ENCODE measurements at regions not wholly inside any gene's neighbourhood (a gene's known extent, or its start where the extent isn't known, plus 50 kb on each side); places are given as distances from the start of the nearest gene placed in this dataset.

DNA sequence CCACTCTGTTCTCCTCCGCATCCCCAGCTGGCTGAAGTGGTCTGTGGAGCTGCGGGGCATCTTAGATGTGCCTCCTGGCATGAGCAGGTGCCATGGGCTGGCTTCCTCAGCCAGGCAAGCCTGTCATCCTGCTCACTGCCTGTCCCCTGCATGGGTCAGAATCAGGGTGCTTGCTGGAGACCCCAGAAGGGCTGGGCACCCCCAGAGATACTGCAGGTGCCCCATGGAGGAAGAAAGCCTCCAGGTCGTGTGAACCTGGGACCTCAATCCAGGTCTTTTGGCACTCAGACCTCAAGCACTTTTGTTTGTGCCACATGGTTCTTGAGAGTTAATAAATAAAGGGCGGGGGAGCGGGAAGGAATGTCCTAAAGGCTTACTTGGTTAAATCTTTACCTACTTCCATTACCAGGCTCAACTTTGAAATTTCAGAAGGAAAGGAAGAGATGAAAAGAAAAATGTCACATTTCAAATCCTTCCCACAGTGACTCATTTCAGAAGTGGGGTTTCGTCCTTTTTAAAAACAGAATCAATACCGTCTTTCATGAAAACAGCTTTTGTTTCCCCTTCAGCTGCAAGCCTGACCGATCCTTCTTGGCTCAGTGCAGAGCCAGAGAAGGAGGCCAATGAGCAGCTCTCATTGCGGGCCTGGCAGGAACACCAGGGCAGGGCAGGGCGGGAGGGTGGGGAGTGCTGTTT lies 69.9 kb downstream of the RHOB start:
- Histone ChIP-seq H3K27me3 (no peaks in the 10 kb centered on the region), H3K4me1 (no peaks in the 10 kb centered on the region), H3K9me3 (no peaks in the 10 kb centered on the region), H3K4me3 (no peak overlapping the region), H3K27ac (no peak overlapping the region), H3K36me3 (no peaks in the 10 kb centered on the region)
- TF ChIP-seq, protein P1, sequence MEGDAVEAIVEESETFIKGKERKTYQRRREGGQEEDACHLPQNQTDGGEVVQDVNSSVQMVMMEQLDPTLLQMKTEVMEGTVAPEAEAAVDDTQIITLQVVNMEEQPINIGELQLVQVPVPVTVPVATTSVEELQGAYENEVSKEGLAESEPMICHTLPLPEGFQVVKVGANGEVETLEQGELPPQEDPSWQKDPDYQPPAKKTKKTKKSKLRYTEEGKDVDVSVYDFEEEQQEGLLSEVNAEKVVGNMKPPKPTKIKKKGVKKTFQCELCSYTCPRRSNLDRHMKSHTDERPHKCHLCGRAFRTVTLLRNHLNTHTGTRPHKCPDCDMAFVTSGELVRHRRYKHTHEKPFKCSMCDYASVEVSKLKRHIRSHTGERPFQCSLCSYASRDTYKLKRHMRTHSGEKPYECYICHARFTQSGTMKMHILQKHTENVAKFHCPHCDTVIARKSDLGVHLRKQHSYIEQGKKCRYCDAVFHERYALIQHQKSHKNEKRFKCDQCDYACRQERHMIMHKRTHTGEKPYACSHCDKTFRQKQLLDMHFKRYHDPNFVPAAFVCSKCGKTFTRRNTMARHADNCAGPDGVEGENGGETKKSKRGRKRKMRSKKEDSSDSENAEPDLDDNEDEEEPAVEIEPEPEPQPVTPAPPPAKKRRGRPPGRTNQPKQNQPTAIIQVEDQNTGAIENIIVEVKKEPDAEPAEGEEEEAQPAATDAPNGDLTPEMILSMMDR (IDR thresholded peaks at IDR 0.05), result no peak
- no peak for TF ChIP-seq POLR2A (IDR thresholded peaks at IDR 0.05)
- DNase-seq, result no peak
- intact Hi-C loops (cut with DNase I; ENCODE audit: low total_unique reads), result no loop called here

GRCh38 chr2:20519309-20519708 lies 72.4 kb downstream of the RHOB start:
- Histone ChIP-seq H3K9me3 (no peaks in the 10 kb centered on the region), H3K4me3 (no peak overlapping the region), H3K27ac (no peak overlapping the region), H3K4me1 (no peaks in the 10 kb centered on the region), H3K36me3 (no peaks in the 10 kb centered on the region), H3K27me3 (no peaks in the 10 kb centered on the region)
- no peak for DNase-seq
- intact Hi-C loops (cut with DNase I; ENCODE audit: low total_unique reads), result no loop called here
- TF ChIP-seq, protein P1 (IDR thresholded peaks at IDR 0.05), result no peak
- no peak for TF ChIP-seq POLR2A (IDR thresholded peaks at IDR 0.05)

GRCh38 chr2:20520128-20520527 lies 73.3 kb downstream of the RHOB start:
- no peaks in the 10 kb centered on the region for H3K27me3 ChIP-seq
- no peak overlapping the region for H3K27ac ChIP-seq
- DNase-seq, result no peak
- H3K36me3 ChIP-seq, result no peaks in the 10 kb centered on the region
- H3K4me3 ChIP-seq, result no peak overlapping the region
- intact Hi-C loops (cut with DNase I; ENCODE audit: low total_unique reads), result no loop called here
- H3K9me3 ChIP-seq, result no peaks in the 10 kb centered on the region
- TF ChIP-seq POLR2A (IDR thresholded peaks at IDR 0.05), result no peak
- TF ChIP-seq, protein P1 (IDR thresholded peaks at IDR 0.05), result no peak
- H3K4me1 ChIP-seq, result no peaks in the 10 kb centered on the region

GRCh38 chr2:20521193-20521592 lies 74.3 kb downstream of the RHOB start:
- TF ChIP-seq POLR2A (IDR thresholded peaks at IDR 0.05), result no peak
- TF ChIP-seq, protein P1 (IDR thresholded peaks at IDR 0.05), result no peak
- no peak for DNase-seq
- intact Hi-C loops (cut with DNase I; ENCODE audit: low total_unique reads), result no loop called here
- no peaks in the 10 kb centered on the region for H3K36me3 ChIP-seq
- H3K27ac ChIP-seq, result no peak overlapping the region
- no peaks in the 10 kb centered on the region for H3K27me3 ChIP-seq
- no peak overlapping the region for H3K4me3 ChIP-seq
- H3K4me1 ChIP-seq, result no peaks in the 10 kb centered on the region
- no peaks in the 10 kb centered on the region for H3K9me3 ChIP-seq

DNA sequence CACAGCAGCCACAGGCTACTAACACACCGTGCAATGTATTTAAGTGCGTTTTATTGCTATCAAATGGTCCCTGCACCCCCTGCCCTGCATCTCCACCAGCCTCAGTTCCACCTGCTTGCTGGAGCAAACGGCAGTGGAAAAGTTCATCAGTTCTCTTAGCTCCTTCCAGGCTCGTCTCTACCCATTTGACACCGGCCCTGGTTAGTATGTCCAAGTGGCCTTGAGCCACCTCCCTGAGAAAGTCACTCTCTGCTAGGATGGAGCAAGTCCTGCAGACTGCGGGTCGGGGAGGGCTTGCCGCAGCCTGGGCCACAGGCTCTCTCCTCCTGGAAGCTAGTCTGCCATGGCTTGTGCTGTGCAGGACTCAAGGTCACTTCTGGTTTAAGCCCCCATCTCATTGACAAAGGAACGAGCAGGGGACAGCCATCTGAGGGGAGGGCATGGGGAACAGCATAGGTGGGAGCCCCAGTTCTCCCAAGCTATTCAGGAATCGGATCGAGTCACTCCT lies 74.9 kb downstream of the RHOB start:
- TF ChIP-seq POLR2A (IDR thresholded peaks at IDR 0.05), result no peak
- TF ChIP-seq, protein P1 (IDR thresholded peaks at IDR 0.05), result no peak
- DNase-seq, result no peak
- intact Hi-C loops (cut with DNase I; ENCODE audit: low total_unique reads), result no loop called here
- Histone ChIP-seq H3K36me3 (no peaks in the 10 kb centered on the region), H3K27me3 (no peaks in the 10 kb centered on the region), H3K4me1 (no peaks in the 10 kb centered on the region), H3K9me3 (no peaks in the 10 kb centered on the region), H3K4me3 (no peak overlapping the region), H3K27ac (no peak overlapping the region)
